ENCODE measurements at regions not wholly inside any gene's neighbourhood (a gene's known extent, or its start where the extent isn't known, plus 50 kb on each side); places are given as distances from the start of the nearest gene placed in this dataset.

DNA sequence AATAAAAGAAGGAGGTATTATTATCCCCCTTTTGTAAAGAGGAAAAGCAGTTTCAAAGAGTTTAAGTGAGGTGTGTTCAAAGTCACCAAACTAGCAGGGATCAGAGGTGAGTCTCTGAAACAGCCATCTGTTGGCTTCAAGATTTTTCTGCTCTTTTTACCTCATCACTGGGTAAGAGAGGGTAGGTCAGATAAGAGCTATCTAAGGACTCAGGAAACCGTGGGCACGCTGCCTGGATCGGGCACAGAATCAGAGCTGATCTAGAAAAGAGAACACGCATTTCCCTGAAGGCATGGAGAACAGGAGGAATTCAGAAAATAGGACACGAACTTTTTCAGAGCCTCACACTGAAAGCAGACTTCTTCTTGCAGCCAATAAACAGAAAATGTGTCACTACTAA is 65.8 kb upstream of the LY86 start:
- no peak for DNase-seq (ENCODE audit: low spot score)

DNA sequence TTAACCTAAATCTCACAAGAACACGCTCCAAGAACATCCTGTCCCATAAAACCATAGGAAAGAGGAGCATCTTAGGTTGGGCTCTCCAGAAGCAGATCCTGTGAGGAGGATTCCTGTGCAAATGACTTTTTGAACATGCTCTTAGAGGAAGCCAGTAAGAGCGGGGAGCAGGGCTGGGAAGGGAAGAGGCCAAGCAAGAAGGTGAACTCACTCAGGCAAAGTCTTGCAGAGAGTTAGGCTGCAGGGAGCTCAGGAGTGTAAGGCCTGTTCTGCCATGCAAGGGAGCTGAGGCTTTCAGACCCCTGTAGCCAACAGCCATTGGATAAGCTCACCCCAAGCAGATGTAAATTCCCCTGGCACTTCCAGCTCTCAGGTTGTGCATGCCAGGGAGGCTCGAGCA is 63.6 kb upstream of the LY86 start:
- DNase-seq (ENCODE audit: low spot score): no peak

DNA sequence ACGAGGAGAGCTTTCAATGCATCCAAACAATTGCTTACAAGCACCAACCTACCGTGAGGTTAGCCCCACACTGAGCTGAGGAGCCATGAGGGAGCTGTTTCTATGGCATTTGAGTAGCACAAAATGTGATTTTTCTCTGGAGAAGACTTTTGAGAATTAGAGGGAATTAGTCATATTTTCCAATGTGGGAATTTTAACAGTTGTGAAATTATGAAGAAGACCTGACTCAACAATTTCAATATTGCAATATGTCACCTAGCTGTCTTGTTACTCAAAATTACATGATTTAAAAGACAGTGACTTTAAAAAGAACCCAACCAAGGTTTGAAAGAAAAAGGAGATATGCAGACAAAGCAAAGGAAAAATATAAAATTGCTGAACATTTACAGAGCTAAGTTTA is 62.6 kb upstream of the LY86 start:
- no peak for DNase-seq (ENCODE audit: low spot score)

DNA sequence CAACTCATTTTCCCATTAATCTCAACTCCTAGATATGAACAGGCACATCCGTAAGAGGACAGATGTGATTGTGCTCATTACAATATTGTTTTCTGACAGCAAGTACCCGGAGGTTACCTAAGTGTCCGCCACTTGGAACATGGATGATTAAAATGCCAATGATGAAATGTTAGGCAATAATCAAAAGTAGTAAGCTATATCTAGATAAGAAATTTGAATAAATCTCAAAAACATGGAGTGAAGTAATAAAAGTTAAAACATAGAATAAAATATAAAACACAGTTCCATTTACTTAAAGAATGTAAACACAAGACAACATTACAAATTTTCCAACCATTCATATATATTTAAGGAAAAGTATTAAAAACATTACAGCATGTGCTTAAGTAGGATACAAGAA is 59.2 kb upstream of the LY86 start:
- no peak for DNase-seq (ENCODE audit: low spot score)

DNA sequence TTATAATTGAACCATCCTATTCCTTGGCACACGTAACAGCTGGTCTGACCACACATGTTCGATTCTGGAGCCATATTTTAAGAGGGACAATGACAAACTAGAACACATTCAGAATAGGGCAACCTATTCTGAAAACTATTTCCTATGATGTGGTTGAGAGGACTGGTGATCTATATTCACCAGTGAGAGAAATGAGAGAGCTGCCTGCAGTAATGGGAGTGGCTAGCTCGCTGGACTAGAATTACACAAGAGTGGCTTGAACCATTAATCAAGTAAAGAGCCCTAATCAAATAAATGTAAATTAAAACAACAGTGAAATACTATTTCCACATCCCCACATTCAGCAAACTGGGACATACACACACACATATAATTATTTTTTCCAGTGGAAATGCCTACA is 55.3 kb upstream of the LY86 start:
- DNase-seq (ENCODE audit: low spot score): no peak

DNA sequence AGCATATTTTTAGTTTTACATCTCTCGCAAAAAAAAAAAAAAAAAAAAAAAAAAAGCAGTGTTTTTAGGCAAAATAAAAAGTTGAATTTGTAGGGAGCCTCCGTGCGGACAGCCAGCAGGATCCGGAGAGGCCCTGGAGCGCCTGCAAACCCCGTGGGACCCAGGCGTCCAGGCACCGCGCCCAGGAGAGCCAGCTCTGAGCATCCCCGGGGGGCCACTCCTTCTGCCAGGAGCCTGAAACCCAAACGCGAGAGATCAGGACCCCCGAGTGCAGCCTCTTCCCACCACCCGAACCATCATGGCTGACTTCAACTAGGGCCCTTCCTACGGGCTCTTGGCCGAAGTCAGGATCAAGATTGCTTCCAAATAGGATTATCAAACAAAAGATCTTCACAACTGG is 54.1 kb upstream of the LY86 start:
- no peak for DNase-seq (ENCODE audit: low spot score)

DNA sequence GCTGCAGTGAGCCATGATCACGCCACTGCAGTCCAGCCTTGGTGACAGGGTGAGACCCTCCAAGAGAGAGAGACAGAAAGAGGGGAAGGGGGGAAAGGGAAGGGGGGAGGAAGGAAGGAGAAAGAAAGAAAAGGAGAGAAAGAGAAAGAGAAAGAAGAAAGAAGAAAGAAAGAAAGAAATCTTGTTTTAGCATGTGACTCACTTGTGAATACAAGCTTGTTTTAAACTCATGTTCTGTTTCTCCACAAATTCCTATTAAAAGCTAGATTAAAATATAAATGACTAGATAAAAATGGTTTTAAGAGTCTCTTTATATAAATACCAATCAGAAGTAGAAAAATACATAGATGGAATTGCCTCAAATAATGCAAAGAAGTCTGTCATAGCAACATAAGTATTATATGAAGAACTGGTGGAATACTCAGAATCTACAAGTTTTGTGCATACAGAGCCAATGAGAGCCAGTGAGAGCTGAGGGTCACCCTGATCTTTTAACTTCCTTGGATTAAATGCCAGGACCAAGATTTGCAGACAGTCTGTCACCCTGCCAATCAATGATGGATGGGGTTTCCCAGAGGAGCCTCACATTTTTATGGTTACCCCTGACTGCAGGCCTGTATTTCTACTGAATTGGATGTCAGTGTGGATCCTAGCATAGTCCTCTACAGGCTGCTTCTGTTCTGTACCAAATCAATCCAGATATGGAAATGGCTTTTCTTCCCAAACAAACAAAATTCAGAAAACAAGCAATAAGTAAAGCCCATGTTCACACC is 50.8 kb upstream of the LY86 start:
- no peak for DNase-seq (ENCODE audit: low spot score)

DNA sequence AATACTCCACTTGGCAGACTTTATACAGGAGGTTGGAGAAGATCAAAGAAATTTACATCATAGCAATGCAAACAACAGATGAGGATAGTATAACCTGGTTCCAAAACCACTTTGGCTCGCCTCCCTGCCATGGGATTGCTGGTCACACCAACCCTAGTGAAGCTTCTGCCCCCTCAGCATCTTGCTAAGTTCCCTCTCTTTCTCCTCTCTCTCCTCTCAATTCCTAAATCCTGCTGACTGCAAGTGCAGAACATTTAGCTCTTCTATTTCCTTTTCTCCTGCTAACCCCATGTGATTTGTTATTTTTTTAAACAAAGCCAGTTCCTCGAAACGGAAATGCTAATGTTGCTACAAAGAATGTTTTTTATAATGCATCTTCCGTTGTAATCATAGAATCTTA is 50.3 kb upstream of the LY86 start:
- DNase-seq (ENCODE audit: low spot score): no peak

Data from mucosa of gallbladder (tissue), 1 donor.